PFSK-1 (cell line): ENCODE measurements at regions not wholly inside any gene's neighbourhood (a gene's known extent, or its start where the extent isn't known, plus 50 kb on each side); places are given as distances from the start of the nearest gene placed in this dataset.

Experiments
- FOXP2 ChIP-seq: optimal IDR thresholded peaks from 2 replicates; pipeline ENCODE3; 2011; ENCODE audit warnings: borderline replicate concordance, control low read depth, inconsistent platforms; ENCODE audit not compliant: insufficient read depth; ENCODE audit errors: extremely low read length, extremely low read depth
- POLR2AphosphoS5 ChIP-seq: IDR thresholded peaks from 2 replicates; pipeline ENCODE4 v1.6.1; 2012; ENCODE audit warnings: low read depth, mild to moderate bottlenecking, control low read depth, low read length, moderate library complexity
- SIN3A ChIP-seq: IDR thresholded peaks from 2 replicates; pipeline ENCODE4 v1.6.1; 2012; ENCODE audit warnings: mild to moderate bottlenecking, low read length, moderate library complexity, borderline replicate concordance; ENCODE audit not compliant: insufficient read depth
- TAF1 ChIP-seq: IDR thresholded peaks from 2 replicates; pipeline ENCODE4 v1.6.1; 2012; ENCODE audit warnings: low read length, control low read depth, borderline replicate concordance; ENCODE audit not compliant: insufficient read depth
- TF ChIP-seq, protein P1 (sequence below), 2 experiments: IDR thresholded peaks; 2 replicates each; pipeline versions ENCODE4 v1.6.1 to v1.8.0; 2011 to 2012; ENCODE audit warnings: low read depth in 2 of 2, low read length in 2 of 2, control low read depth in 1 of 2, inconsistent platforms in 1 of 2, mild to moderate bottlenecking in 1 of 2, moderate library complexity in 1 of 2; ENCODE audit not compliant: insufficient read depth in 1 of 2

DNA sequence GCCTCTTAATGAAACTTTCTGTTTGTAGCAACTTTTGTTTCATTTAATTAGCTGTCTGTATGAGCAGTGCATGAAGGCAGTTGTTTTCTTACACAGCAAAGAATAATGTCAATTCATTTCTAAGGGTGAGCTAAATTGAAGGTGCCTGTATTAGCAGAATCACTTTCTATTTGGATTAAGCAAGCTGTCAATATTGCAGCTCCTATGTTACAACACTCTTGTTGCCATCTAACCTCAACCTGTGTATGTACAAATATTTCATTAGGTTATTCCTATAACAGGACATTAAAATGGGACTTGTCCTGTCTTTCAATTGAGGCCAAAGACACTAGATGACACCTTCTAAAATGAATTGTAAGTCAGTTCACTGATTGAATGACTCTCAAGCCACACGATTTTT, 647.5 kb downstream of the UTRN start:
- TF ChIP-seq, protein P1, sequence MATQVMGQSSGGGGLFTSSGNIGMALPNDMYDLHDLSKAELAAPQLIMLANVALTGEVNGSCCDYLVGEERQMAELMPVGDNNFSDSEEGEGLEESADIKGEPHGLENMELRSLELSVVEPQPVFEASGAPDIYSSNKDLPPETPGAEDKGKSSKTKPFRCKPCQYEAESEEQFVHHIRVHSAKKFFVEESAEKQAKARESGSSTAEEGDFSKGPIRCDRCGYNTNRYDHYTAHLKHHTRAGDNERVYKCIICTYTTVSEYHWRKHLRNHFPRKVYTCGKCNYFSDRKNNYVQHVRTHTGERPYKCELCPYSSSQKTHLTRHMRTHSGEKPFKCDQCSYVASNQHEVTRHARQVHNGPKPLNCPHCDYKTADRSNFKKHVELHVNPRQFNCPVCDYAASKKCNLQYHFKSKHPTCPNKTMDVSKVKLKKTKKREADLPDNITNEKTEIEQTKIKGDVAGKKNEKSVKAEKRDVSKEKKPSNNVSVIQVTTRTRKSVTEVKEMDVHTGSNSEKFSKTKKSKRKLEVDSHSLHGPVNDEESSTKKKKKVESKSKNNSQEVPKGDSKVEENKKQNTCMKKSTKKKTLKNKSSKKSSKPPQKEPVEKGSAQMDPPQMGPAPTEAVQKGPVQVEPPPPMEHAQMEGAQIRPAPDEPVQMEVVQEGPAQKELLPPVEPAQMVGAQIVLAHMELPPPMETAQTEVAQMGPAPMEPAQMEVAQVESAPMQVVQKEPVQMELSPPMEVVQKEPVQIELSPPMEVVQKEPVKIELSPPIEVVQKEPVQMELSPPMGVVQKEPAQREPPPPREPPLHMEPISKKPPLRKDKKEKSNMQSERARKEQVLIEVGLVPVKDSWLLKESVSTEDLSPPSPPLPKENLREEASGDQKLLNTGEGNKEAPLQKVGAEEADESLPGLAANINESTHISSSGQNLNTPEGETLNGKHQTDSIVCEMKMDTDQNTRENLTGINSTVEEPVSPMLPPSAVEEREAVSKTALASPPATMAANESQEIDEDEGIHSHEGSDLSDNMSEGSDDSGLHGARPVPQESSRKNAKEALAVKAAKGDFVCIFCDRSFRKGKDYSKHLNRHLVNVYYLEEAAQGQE (IDR thresholded peaks at IDR 0.05; ENCODE audit: insufficient read depth in 1 of 2, low read depth in 2 of 2, low read length in 2 of 2) = no peak
- no peak for TF ChIP-seq FOXP2

DNA sequence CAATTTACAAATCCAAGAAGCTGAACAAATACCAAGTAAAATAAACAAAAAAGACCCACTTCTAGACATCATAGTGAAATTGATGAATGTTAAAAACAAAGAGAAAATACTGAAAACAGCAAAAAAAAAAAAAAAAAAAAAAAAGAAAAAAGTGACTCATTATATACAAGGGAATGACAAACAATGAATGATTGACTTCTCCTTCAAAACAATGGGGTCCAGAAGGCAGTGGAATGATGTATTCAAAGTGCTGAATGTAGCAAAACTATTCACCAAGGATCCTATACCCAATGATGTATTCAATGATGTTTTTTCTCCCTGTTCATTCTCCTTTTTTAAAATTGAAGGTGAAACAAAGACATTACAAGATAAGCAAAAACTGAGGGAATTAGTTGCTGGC, 650.0 kb downstream of the UTRN start:
- TF ChIP-seq FOXP2 = no peak
- TF ChIP-seq, protein P1 (IDR thresholded peaks at IDR 0.05; ENCODE audit: insufficient read depth in 1 of 2, low read depth in 2 of 2, low read length in 2 of 2) = no peak
- no peak for TF ChIP-seq POLR2AphosphoS5
- TF ChIP-seq SIN3A = no peak
- TF ChIP-seq TAF1 = no peak

DNA sequence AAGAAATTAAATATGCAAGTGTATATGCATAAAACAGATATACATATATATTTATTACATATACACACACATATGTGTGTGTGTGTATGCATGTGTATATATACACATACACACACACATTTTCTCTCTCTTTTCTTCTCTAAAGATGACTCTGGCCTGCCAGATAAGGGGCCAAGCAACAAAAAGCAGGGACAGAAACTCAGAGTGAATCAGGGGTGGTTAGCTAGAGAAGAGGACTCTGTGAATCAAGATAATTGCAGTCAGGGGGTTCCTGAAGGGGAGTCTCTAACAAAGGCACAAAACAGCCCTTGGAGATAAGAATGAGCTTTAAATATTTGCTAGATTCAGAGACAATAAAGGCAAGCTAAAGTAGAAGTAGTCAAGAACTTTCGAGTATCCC, 650.5 kb downstream of the UTRN start:
- TF ChIP-seq TAF1 = no peak
- TF ChIP-seq, protein P1 (IDR thresholded peaks at IDR 0.05; ENCODE audit: insufficient read depth in 1 of 2, low read depth in 2 of 2, low read length in 2 of 2) = no peak

DNA sequence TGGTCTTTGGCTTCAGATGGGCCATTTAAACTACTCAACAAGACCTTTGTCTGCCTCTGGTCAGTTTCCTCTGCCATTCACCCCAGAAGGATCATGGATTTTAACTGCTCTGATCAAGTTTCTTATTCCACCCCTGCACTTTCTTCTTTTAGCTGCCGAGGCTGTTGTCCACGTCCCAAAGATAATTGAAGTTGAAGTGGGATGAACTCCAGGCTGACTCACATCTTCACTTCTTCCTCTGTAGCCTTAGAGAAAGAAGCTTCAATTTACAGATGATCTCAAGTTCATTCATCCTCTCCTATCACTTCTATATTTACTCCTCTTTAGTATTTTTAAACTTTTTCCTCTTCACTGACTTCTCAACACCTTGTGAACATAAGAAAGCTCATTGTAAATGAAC, 651.6 kb downstream of the UTRN start:
- no peak for TF ChIP-seq POLR2AphosphoS5
- TF ChIP-seq, protein P1 (IDR thresholded peaks at IDR 0.05; ENCODE audit: insufficient read depth in 1 of 2, low read depth in 2 of 2, low read length in 2 of 2) = no peak
- TF ChIP-seq SIN3A = no peak
- TF ChIP-seq TAF1 = no peak
- TF ChIP-seq FOXP2 = no peak

DNA sequence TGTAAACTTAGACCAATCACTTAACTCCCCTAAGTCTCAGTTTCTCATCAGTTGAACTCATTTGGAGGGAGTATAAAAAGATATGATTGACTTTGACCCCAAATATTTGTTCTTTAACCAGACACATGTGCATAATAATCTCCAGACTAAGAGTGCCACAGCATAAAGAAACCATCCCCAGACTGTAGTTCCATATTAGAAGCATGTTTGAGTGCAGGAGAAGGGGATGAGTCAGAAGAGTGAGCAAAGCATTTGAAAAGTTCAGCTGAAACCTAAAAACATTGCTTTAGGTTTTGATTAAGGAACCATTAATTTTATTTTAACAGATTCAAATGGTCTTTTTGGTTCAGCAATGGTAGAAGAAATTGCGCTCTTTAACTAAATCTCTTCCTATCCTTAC, 654.8 kb downstream of the UTRN start:
- no peak for TF ChIP-seq TAF1
- no peak for TF ChIP-seq SIN3A
- TF ChIP-seq, protein P1 (IDR thresholded peaks at IDR 0.05; ENCODE audit: insufficient read depth in 1 of 2, low read depth in 2 of 2, low read length in 2 of 2) = no peak
- no peak for TF ChIP-seq POLR2AphosphoS5
- TF ChIP-seq FOXP2 = no peak
